Left kidney (tissue), 1 donor: ENCODE measurements at regions not wholly inside any gene's neighbourhood (a gene's known extent, or its start where the extent isn't known, plus 50 kb on each side); places are given as distances from the start of the nearest gene placed in this dataset.
"Not testable (repeated sequence)": the region's sequence is repeated elsewhere in the genome, so short reads cannot be mapped to it uniquely, and the experiment has no call there.

Experiments used
- DNase-seq: peaks from one replicate; pipeline ENCODE4 v3.0.0-alpha.2; 2013

- DNase-seq: no peak
Measured at GRCh38 chr14:30312214-30312613, 246.7 kb upstream of the G2E3 start.

DNA sequence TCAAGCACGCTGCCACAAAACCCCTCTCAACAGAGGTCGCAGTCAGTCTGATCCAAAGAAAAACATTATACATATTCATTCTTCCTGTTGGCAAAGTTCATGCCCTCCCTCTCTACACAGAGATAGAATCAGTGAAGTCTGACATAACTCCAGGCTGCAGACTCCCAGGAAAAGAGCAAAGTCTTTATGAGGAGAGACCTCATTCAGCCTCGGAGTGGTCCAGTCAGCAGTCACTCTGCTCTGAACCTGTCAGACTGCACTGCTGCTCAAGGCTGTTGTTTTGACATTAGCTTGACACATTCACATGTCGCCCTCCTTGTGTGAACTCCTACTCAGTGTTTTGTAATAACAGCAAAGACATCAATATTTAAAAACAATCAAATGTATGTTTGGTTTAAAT, 241.2 kb upstream of the G2E3 start:
- no peak for DNase-seq

DNA sequence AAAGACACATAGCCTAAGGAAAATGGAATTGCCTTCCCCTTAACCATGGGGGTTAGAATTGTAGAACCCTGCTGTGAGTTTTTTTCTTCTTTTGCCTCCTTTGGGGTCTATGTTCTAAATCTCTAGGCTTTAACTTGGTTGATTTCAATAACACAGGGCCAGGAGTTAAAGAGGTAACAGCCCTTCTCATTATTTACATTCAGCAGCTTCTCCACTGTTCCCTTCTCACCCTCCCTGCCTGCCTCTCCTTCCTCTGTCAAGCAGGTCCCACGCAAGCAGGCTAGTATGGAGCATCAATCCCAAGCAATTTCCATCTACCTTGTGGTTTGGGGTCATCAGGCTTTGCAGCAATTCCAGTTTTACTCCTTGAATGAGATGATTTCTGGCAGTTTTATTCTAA, 236.1 kb upstream of the G2E3 start:
- no peak for DNase-seq

- no peak for DNase-seq
Measured at GRCh38 chr14:30330033-30330432, 228.9 kb upstream of the G2E3 start.

DNA sequence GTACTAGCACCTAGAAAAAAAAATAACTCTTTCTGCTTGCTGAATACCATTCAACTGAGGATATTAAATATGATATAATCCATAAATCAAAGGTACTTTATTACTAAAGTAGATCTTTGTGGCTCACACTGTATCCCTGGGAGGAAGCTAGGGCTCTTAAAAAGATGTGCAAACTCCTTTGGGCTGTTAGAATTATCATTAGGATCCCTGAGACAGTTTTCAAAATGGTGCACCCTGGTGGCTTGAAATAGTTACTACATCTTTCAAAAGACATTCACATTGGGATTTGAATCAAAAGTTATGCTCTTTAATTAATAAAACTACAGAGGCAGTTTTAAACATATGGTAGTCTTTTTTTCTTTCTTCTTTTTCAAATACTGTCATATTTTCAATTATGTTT, 228.5 kb upstream of the G2E3 start:
- DNase-seq: no peak

- DNase-seq: no peak
Measured at GRCh38 chr14:30331030-30331429, 227.9 kb upstream of the G2E3 start.

DNA sequence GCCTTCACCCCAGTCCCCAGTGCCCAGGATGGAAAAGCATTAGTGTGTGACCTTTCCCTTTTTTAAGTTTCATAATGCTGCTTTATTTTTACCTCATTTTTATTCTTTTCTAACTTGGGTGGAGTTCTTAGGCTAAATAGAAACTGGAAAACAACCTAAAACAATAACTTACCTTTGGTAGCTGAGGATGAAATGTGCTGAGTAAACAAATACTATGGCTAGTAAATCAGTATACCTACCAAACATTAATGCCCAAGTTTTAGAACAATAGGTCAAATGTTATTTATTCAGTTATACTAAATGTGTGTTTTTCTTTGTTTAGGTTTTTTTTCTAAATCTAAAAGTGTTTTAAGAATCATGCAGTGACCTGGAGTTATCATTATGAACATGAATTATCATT, 226.6 kb upstream of the G2E3 start:
- no peak for DNase-seq

DNA sequence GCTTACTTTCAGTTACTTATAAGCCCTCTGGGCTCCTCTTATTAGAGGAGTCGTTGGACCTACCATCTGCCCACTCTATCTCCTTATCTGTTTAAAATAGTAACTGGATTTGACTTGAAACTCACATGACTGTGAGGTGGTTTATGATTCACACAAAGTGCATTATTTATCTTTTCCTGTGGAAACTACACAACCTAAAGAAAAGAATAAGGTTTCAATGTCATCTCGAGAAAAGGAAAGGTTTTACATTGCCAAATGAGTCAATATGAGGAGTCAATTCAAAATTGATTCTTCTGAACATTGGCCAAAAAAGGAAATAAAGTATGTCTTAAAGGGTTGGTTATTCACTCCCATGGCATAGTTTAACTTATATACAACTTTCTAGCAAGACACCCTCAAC, 225.0 kb upstream of the G2E3 start:
- no peak for DNase-seq

- no peak for DNase-seq
Measured at GRCh38 chr14:30337456-30337855, 221.5 kb upstream of the G2E3 start.

DNA sequence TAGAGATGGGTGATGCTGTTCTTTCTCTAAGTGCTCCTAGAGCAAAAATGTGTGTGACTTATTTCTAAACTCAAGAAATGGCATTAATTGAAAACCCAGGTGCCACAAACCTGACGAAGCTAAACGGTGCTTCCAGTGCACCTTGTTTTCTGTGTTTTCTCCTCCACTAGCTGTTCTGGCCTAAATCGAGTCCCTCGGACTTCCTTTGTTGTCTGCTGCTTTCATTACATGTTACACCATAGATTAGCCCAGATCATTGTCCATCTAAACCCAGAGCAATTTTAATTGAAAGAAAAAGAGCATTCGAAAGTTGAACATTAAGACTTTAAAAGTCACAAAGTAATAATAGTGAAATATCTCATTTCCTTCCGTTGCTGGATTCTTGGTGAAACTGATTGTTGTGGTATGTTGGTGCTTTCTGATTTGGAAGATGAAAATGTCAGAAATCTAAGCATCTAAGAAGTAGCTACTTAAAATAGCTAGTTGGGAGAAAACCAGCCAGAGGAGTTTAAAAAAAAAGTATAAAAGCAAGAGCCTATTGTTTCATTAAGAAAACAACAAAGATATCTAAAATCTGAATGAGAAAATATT, 219.6 kb upstream of the G2E3 start:
- no peak for DNase-seq

DNA sequence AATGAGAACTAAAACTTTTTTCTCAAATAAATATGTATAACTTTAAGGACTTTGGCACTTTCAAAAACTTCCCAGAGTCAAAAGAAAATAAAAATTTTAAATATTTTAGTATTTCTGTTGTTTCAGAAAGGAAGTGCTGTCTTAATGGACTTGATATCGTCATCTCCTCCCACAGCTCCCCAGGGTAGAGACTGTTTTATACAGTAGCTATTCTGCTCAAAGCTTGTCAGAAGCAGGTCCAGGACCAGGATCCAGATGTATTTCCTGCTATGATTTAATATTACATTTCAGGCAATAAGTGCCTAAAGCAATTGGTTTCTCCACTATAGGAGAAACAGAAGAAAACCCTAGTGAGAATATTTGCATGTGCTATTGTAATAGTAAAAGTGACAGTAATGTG, 218.5 kb upstream of the G2E3 start:
- DNase-seq: no peak

DNA sequence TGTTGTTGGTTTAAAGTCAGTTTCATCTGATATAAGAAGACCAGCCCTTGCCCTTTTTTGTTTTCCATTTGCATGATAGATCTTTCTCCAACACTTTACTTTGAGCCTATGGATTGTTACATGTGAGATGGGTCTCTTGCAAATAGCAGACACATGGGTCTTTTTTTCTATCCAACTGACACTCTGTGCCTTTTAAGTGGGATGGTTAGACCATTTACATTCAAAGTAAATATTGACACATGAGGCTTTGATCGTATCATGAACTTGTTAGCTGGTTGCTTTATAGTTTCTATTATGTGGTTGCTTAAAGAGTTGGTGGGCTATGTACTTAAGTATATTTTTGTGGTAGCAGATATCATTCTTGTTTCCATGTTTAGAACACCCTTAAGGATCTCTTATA, 213.4 kb upstream of the G2E3 start:
- DNase-seq: no peak

GRCh38 chr14:30348445-30348844, 210.5 kb upstream of the G2E3 start:
- DNase-seq: no peak

GRCh38 chr14:30349520-30349919, 209.4 kb upstream of the G2E3 start:
- no peak for DNase-seq

DNA sequence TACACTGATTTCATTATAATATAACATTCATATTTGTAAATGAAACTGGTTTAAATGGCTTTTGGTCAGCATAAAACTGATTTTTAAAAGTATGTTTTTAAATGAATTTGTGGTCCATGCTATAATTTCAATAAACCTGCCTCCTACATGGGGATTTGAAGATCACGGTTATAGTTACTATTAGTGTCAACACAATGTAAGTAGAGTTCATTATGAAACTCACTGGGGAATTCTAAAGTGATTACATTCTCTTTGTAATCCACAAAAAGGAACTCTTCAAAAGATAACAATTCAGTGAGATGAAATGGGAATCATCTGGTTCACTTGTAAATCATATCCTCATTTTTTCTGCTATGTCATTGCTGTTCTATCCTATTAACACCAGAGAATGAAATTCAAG, 204.5 kb upstream of the G2E3 start:
- DNase-seq: no peak

DNA sequence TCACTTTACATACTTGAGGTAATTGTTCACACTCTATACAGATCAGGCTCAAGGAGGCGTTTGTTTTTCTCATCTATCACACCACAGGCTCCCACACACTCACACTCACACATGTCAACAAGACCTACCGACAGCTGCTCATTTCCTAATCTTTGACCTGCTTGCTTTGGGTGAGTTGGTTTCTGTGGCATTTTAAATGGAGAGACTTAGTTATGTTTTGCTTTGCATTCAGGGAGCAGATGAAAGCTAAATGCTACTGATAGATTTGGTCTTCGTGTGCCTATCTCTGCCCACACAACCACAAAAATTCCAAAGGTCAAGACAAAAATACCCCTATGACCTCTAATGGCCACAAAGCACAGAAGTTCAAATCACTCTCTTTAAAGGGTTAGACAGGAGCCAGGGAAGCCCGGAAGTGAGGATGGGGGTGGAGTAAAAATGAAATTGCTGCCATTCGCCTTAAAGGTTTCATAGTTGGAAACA, 203.5 kb upstream of the G2E3 start:
- no peak for DNase-seq

GRCh38 chr14:30356438-30357202, 202.3 kb upstream of the G2E3 start:
- no peak for DNase-seq

GRCh38 chr14:30357791-30358190, 201.2 kb upstream of the G2E3 start:
- no peak for DNase-seq

DNA sequence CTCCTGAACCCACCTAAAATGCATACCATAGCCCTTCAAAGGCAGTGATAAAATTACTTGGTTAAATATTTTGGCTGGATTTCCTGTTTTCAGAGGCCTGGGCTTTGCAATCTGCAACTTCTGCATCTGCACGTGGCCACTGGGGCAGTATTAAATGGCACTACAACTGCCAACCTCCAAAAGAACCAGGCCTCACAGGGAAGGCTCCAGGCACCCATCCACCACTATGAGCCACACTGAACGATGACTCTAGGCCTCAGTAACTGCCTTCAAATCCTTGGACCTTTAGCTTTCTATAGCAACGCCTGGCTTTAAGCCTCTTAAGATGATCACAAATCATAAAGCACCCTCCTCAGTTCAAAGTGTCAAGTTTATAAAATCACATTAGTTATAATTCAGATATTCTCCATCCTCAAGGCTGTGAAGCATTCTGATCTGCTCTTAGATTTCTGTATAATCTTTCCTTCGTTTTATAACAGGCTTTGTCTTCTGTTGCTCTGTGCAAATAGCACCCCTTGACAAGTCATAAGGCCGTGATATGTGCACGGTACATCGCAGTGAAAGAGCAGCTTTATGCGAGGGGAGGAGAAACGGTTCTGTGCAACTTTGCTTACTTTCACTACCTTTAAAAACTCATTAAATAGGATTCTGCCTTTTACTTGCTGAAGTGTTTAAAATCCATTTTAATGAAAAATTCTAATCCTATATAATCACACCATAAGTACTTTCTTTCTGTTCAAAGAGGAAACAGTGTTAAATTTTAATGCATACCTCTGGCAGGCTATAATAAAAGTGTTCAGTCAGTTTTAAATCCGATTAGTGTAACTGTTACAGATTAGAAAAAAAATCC, 196.4 kb upstream of the G2E3 start:
- DNase-seq: no peak

DNA sequence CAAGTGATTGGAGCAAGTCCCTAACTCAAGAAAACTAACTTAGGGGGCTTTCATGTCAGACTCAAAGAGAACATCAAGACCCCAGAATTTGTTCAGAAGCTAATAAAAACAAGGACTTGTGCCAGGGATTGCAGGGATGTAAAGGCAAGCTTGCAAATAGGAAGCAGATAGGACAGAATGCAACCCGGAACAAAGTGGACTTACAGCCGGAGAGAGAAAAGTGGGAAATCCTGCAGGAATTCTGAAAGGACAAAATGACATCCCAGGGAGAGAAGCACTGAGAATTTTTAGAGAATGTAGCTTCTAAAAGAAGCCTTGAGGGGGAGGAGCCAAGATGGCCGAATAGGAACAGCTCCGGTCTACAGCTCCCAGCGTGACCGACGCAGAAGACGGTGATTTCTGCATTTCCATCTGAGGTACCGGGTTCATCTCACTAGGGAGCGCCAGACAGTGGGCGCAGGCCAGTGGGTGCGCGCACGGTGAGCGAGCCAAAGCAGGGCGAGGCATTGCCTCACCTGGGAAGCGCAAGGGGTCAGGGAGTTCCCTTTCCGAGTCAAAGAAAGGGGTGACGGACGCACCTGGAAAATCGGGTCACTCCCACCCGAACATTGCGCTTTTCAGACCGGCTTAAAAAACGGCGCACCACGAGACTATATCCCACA, 195.6 kb upstream of the G2E3 start:
- not testable (repeated sequence) for DNase-seq

- no peak for DNase-seq
Measured at GRCh38 chr14:30369502-30370180, 189.3 kb upstream of the G2E3 start.

DNA sequence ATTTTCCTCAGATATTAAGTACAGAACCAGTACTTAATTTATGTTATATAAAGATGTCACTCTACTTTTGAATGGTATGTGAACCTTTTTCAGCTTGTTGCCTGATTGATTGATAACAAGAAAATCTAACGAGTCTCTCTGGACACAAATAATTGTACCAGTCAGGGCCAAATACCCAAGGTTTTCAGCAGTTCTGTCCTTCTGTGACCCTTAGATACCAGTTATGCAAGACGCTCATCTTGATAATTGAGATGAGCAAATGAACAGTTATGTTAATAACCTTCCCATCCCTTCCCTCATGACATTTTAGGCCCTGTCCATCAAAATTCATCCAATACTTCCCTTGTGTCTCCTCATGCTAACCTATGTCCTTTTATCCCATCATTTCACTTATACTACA, 185.9 kb upstream of the G2E3 start:
- no peak for DNase-seq
